ENCODE measurements at regions not wholly inside any gene's neighbourhood (a gene's known extent, or its start where the extent isn't known, plus 50 kb on each side); places are given as distances from the start of the nearest gene placed in this dataset.

DNA sequence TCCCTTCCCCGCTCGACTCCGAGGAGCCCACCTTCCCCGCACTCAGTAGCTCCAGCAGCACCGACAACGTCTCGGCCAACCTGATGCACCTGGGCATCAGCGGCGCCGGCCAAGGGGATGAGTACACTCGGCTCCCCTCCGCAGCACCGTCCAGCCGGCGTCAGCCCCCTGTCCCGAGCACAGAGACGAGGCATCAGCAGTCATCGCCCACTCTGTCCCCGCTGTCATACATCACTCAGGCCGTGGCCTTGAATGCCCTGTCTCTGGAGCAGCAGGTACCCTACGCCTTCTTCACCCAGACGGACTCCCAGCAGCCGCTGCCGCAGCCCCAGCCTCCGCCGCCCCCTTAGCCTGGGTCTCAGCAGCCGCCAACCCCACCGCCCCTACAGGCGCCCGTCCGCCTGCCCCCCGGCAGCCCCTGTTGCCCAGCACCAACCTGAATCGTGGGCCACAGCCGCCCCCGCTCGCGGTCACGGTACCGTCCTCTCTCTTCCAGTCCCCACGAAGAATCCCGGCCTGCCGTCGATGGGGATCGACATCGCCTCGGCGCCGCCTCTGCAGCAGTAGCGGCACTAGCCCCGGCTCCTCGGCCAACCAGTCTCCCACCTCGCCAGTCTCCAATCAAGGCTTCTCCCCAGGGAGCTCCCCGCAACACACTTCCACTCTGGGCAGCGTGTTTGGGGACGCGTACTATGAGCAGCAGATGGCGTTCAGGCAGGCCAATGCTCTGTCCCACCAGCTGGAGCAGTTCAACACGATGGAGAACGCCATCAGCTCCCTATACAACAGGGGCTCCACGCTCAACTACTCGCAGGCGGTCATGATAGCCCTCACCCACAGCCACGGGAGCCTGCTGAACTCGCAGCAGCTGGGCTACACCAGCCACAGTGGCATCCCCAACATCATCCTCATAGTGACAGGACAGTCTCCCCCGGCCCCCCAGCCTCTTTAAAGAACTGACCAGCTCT is 1195.9 kb upstream of the CHAC2 start:
- TF ChIP-seq CTCF (IDR thresholded peaks at IDR 0.05): no peak
- TF ChIP-seq POLR2A (IDR thresholded peaks at IDR 0.05): no peak

Data from right lobe of liver (tissue), 4 donors.